ENCODE measurements at regions not wholly inside any gene's neighbourhood (a gene's known extent, or its start where the extent isn't known, plus 50 kb on each side); places are given as distances from the start of the nearest gene placed in this dataset.

DNA sequence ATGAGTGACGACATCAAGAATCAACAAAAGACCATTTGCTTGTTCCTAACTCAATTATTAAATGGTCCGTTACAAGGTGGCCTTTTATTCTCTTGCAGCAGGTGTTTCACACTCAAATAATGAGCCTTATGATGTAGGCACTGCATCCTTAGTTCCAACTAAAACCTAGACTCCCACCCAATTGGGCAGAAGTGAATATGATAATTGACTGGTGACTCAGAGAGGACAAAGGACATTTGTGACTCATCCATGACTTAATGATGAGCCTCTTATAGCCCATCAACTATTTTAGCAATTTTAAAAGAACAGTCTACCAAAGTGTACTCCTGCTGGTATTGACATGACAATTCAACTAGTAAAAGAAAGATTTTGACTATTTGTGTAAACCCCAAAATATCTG is 1027.8 kb upstream of the PHF14 start:
- intact Hi-C loops (cut with DNase I): no loop called here
- H3K27me3 ChIP-seq: no peaks in the 10 kb centered on the region
- DNase-seq: no peak
- no peak overlapping the region for H3K27ac ChIP-seq
- no peaks in the 10 kb centered on the region for H3K36me3 ChIP-seq
- TF ChIP-seq, protein P1, sequence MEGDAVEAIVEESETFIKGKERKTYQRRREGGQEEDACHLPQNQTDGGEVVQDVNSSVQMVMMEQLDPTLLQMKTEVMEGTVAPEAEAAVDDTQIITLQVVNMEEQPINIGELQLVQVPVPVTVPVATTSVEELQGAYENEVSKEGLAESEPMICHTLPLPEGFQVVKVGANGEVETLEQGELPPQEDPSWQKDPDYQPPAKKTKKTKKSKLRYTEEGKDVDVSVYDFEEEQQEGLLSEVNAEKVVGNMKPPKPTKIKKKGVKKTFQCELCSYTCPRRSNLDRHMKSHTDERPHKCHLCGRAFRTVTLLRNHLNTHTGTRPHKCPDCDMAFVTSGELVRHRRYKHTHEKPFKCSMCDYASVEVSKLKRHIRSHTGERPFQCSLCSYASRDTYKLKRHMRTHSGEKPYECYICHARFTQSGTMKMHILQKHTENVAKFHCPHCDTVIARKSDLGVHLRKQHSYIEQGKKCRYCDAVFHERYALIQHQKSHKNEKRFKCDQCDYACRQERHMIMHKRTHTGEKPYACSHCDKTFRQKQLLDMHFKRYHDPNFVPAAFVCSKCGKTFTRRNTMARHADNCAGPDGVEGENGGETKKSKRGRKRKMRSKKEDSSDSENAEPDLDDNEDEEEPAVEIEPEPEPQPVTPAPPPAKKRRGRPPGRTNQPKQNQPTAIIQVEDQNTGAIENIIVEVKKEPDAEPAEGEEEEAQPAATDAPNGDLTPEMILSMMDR (IDR thresholded peaks at IDR 0.05): no peak
- H3K4me1 ChIP-seq: no peaks in the 10 kb centered on the region
- no peak overlapping the region for H3K4me3 ChIP-seq
- no peak for ATAC-seq
- H3K9me3 ChIP-seq: no peaks in the 10 kb centered on the region

DNA sequence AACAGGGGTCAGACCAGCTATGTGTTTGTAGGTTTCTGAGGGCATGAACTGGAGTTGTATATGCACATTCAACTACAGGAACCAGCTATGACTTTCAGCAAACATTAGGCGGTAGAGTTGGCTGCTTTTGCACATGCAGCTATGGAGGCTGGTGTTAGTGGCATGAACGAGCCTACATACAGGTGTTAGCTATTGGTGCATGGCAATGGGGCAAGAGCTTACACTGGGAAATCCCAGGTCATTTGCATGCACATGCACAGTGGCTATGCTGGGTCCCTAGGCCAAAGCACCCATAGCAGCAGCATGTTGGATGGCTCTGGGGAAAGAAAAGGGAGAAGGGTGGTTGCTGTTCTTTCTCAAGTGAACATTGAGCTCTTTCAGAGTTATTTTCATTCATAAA is 1018.5 kb upstream of the PHF14 start:
- intact Hi-C loops (cut with DNase I): no loop called here
- H3K27me3 ChIP-seq: no peaks in the 10 kb centered on the region
- DNase-seq (no peak), ATAC-seq (no peak)
- no peaks in the 10 kb centered on the region for H3K4me1 ChIP-seq
- TF ChIP-seq, protein P1 (IDR thresholded peaks at IDR 0.05): no peak
- no peaks in the 10 kb centered on the region for H3K9me3 ChIP-seq
- H3K27ac ChIP-seq: no peak overlapping the region
- no peaks in the 10 kb centered on the region for H3K36me3 ChIP-seq
- H3K4me3 ChIP-seq: no peak overlapping the region

DNA sequence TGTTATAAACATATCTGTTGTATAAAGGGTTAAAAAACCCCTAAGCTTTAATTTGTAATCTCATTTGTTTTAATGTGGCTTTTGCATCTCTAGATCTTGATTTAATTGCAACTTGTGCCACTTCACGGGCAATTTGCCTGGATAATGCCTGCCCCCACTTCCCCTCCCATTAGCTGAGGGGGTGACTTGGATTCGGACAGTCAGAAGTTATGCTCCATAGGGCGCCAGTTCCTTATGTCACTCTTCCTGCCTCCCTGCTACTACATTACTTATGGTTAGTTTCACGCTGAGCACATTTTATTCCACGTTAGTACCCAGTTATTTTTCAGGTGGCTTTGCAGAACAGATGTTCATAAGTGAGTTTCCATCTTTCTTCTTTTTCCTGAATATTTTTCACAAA is 1015.2 kb upstream of the PHF14 start:
- Histone ChIP-seq H3K4me1 (no peaks in the 10 kb centered on the region), H3K36me3 (no peaks in the 10 kb centered on the region), H3K9me3 (no peaks in the 10 kb centered on the region), H3K27me3 (no peaks in the 10 kb centered on the region), H3K4me3 (no peak overlapping the region), H3K27ac (no peak overlapping the region)
- intact Hi-C loops (cut with DNase I): no loop called here
- ATAC-seq (no peak), DNase-seq (no peak)
- TF ChIP-seq, protein P1 (IDR thresholded peaks at IDR 0.05): no peak

DNA sequence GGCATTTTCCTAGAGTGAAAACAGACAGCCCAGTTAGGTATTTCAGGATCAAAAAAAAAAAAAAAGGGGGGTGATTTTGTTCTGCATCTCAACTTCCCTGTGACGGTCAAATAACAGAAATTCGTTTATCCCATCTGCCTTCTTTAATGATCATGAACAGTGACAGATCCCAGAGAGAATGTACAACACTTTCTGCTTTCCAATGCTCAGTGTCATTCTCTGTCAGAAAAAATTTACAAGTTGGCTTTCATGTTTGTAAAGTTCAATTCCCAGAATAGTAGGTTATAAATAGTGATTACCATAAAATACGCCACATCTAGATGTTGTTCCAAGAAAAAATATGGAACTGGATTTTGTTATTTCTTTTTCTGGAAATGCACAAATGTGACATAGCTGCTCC is 1013.2 kb upstream of the PHF14 start:
- H3K27me3 ChIP-seq: no peaks in the 10 kb centered on the region
- no peak for ATAC-seq
- DNase-seq: no peak
- TF ChIP-seq, protein P1 (IDR thresholded peaks at IDR 0.05): no peak
- H3K9me3 ChIP-seq: no peaks in the 10 kb centered on the region
- H3K4me3 ChIP-seq: no peak overlapping the region
- H3K27ac ChIP-seq: no peak overlapping the region
- H3K36me3 ChIP-seq: no peaks in the 10 kb centered on the region
- intact Hi-C loops (cut with DNase I): no loop called here
- no peaks in the 10 kb centered on the region for H3K4me1 ChIP-seq

DNA sequence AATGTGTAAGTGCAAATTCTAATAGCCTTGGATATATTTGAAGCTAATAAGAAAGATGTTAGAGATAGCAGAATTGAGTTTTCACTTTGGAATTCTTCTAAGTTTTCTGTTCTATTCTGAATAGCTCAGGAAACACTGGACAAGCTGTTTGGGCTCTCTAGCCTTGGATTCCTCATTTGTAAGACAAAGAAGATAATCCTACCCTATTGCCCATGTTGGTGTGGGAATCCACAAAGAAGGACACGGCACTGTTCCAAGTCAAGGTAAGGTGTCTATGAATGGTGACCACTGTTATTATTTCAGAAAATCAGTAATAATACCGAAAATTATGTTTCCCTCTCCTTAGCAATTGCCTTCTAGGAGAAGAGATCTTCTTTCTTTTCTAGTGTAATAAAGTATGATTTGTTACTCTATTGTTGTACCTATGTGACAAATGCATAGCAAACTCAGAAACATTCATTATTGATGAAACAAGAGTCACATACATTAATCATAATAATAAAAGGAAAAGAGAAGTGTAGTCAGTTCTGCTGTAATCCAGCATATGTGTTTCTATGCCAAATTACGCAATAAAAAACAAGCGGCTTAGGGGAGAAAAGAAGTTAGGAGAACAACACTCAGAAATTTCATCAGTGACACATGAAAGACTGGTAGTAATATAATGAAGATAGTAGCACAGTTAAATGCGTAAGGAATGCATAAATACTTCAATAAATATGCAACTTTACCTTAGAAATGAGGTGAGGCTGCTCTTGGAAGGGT is 1012.3 kb upstream of the PHF14 start:
- intact Hi-C loops (cut with DNase I): no loop called here
- DNase-seq (no peak), ATAC-seq (no peak)
- Histone ChIP-seq H3K36me3 (no peaks in the 10 kb centered on the region), H3K9me3 (no peaks in the 10 kb centered on the region), H3K27ac (no peak overlapping the region), H3K27me3 (no peaks in the 10 kb centered on the region), H3K4me3 (no peak overlapping the region), H3K4me1 (no peaks in the 10 kb centered on the region)
- TF ChIP-seq, protein P1 (IDR thresholded peaks at IDR 0.05): no peak

DNA sequence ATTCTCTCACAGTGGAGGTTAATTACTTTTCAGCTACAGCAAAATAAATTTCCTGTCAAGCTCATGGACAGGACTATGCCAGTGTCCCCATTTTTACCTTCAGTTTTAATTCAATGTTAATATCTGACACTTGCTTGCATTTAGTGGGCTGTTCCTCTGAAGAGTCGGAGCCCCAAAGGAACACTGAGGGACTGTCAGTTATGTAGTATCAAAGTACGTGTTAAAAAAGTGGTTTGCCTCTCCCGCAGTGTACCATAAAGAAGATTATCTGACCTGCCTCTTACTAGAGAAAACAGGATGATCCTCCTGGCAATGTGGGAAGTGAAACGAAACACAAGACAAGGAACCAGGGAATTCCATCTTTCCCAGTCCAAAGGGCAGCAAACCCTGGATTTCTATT is 1010.9 kb upstream of the PHF14 start:
- Histone ChIP-seq H3K9me3 (no peaks in the 10 kb centered on the region), H3K36me3 (no peaks in the 10 kb centered on the region), H3K4me3 (no peak overlapping the region), H3K4me1 (no peaks in the 10 kb centered on the region), H3K27me3 (no peaks in the 10 kb centered on the region), H3K27ac (no peak overlapping the region)
- intact Hi-C loops (cut with DNase I): no loop called here
- TF ChIP-seq, protein P1 (IDR thresholded peaks at IDR 0.05): no peak
- DNase-seq (no peak), ATAC-seq (no peak)

Data from upper lobe of right lung (tissue), 1 donor.